B cell (primary cell): ENCODE measurements at regions not wholly inside any gene's neighbourhood (a gene's known extent, or its start where the extent isn't known, plus 50 kb on each side); places are given as distances from the start of the nearest gene placed in this dataset.

Experiments used
- ATAC-seq: fragments of 200-7000 bp; cut with Tn5 transposase; one replicate; pipeline ENCODE4 v1.10.0; 2021; ENCODE audit warnings: low read depth, mild to moderate bottlenecking, moderate number of reproducible peaks, moderate library complexity
- CTCF ChIA-PET: fragments of 350-600 bp; sonication (Branson Sonifier 250); formaldehyde crosslinking; loops from one replicate; lab custom pipeline; 2021; ENCODE audit warnings: antibody characterized with exemption, inconsistent platforms; lab: Charles Lee
- POLR2A ChIA-PET: fragments of 350-600 bp; sonication (Branson Sonifier 250); formaldehyde crosslinking; loops from one replicate; lab custom pipeline; 2021; ENCODE audit warnings: antibody characterized with exemption; lab: Charles Lee
- DNase-seq: peaks from one replicate; pipeline ENCODE4 v3.0.0; 2013
- H2AFZ ChIP-seq: 2 replicates; pipeline ENCODE4 v1.6.1; 2012; ENCODE audit warnings: mild to moderate bottlenecking, low read depth, low read length; ENCODE audit not compliant: insufficient read depth, poor library complexity, severe bottlenecking
- H3K27ac ChIP-seq, 2 donors: 1 replicate in 1 of 2; 2 replicates in 1 of 2; pipeline ENCODE4 v1.5.1; 2012 to 2013; ENCODE audit warnings: low read length in 2 of 2, mild to moderate bottlenecking in 2 of 2, moderate library complexity in 1 of 2
- H3K27me3 ChIP-seq, 4 experiments: fragments of 200-600 bp in 1 of 4; sonication (generic) in 1 of 4; replicated peaks in 1 of 4; 1 replicate in 2 of 4; 2 replicates in 2 of 4; pipeline versions ENCODE4 v1.6.1 to v1.7.0; 2013 to 2016; ENCODE audit warnings: low read length in 3 of 4, mild to moderate bottlenecking in 2 of 4, mixed read lengths in 1 of 4, moderate library complexity in 1 of 4; ENCODE audit not compliant: insufficient read depth in 4 of 4, control insufficient read depth in 3 of 4; ENCODE audit errors: control extremely low read depth in 1 of 4
- H3K36me3 ChIP-seq, 2 experiments: replicated peaks in 1 of 2; 1 replicate in 1 of 2; 2 replicates in 1 of 2; pipeline versions ENCODE4 v1.6.1 to v1.7.1; 2013; ENCODE audit warnings: low read length in 1 of 2; ENCODE audit not compliant: insufficient read depth in 2 of 2, control insufficient read depth in 1 of 2; ENCODE audit errors: control extremely low read depth in 1 of 2, extremely low read depth in 1 of 2
- H3K4me1 ChIP-seq, 2 donors: fragments of 200-600 bp in 1 of 2; sonication (generic) in 1 of 2; 1 replicate in 1 of 2; 2 replicates in 1 of 2; pipeline versions ENCODE4 v1.5.1 to v1.6.1; 2013 to 2017; ENCODE audit warnings: low read length in 2 of 2; ENCODE audit not compliant: control insufficient read depth in 2 of 2, insufficient read depth in 2 of 2
- H3K4me2 ChIP-seq: replicated peaks from 2 replicates; pipeline ENCODE3; 2012; ENCODE audit warnings: mild to moderate bottlenecking, low read depth, low read length; ENCODE audit not compliant: poor library complexity, severe bottlenecking
- H3K4me3 ChIP-seq, 5 experiments: fragments of 200-600 bp in 1 of 5; sonication (generic) in 1 of 5; 1 replicate in 3 of 5; 2 replicates in 2 of 5; pipeline versions ENCODE4 v1.5.1 to v1.7.0; 2011 to 2016; ENCODE audit warnings: low read length in 4 of 5, mild to moderate bottlenecking in 4 of 5, low read depth in 2 of 5, control low read depth in 1 of 5, moderate library complexity in 1 of 5; ENCODE audit not compliant: insufficient read depth in 1 of 5; ENCODE audit errors: control extremely low read depth in 1 of 5, extremely low read depth in 1 of 5
- H3K79me2 ChIP-seq: fragments of 200-600 bp; sonication (generic); one replicate; pipeline ENCODE4 v1.6.0; 2016; ENCODE audit warnings: low read length; ENCODE audit not compliant: control insufficient read depth, insufficient read depth
- H3K9ac ChIP-seq: fragments of 200-600 bp; sonication (generic); 2 replicates; pipeline ENCODE4 v1.6.1; 2017; ENCODE audit warnings: mild to moderate bottlenecking, low read length, moderate library complexity
- H3K9me3 ChIP-seq, 3 donors: one replicate each; pipeline versions ENCODE4 v1.6.1 to v1.7.1; 2013; ENCODE audit warnings: low read length in 2 of 3; ENCODE audit not compliant: control insufficient read depth in 2 of 3, insufficient read depth in 1 of 3; ENCODE audit errors: control extremely low read depth in 1 of 3
- H4K20me1 ChIP-seq: 2 replicates; pipeline ENCODE4 v1.6.0; 2012; ENCODE audit warnings: mild to moderate bottlenecking, low read length; ENCODE audit not compliant: insufficient read depth, control insufficient read depth, poor library complexity, severe bottlenecking
- H3K27ac Mint-ChIP-seq: one replicate; pipeline ENCODE4 v1.8.0; 2021; ENCODE audit warnings: mixed read lengths
- H3K27me3 Mint-ChIP-seq: one replicate; pipeline ENCODE4 v1.8.0; 2021; ENCODE audit warnings: mixed read lengths
- H3K4me1 Mint-ChIP-seq: one replicate; pipeline ENCODE4 v1.8.0; 2021; ENCODE audit warnings: mixed read lengths
- H3K4me3 Mint-ChIP-seq: one replicate; pipeline ENCODE4 v1.8.0; 2021; ENCODE audit warnings: mixed read lengths
- H3K9me3 Mint-ChIP-seq: one replicate; pipeline ENCODE4 v1.8.0; 2022; ENCODE audit warnings: mixed read lengths; ENCODE audit not compliant: insufficient read depth
- CTCF ChIP-seq: fragments of 200-600 bp; IDR thresholded peaks from one replicate; pipeline ENCODE4 v1.8.0; 2022; ENCODE audit warnings: antibody characterized with exemption, mild to moderate bottlenecking
- EZH2 ChIP-seq: IDR thresholded peaks from 2 replicates; pipeline ENCODE4 v1.6.1; 2012; ENCODE audit warnings: borderline replicate concordance, low read depth, mild to moderate bottlenecking, moderate library complexity, low read length; ENCODE audit not compliant: insufficient read depth, poor library complexity, severe bottlenecking
- WGBS: methylation state at CpG from one replicate; pipeline ENCODE4 v1.1.5; 2013; ENCODE audit warnings: missing lambda C conversion rate; ENCODE audit not compliant: insufficient coverage; 5-methylcytosine and 5-hydroxymethylcytosine counted together
- intact Hi-C: fragments of 100-400 bp; cut with micrococcal nuclease; formaldehyde crosslinking; loops from one replicate; pipeline ENCODE4 v1.10.0; 2022

- peaks cover 37% of the 10 kb centered on the region for H3K27me3 Mint-ChIP-seq
- Histone ChIP-seq H3K27ac (no peak overlapping the region), H3K27me3 (peaks cover 0 to 22% (median 5%) of the 10 kb centered on the region in 4 experiments), H4K20me1 (no peaks in the 10 kb centered on the region), H2AFZ (no peak overlapping the region), H3K4me1 (no peaks in the 10 kb centered on the region), H3K79me2 (no peaks in the 10 kb centered on the region), H3K36me3 (no peaks in the 10 kb centered on the region), H3K9me3 (no peaks in the 10 kb centered on the region), H3K9ac (no peak overlapping the region), H3K4me3 (no peak overlapping the region), H3K4me2 (no peak overlapping the region)
- H3K4me1 Mint-ChIP-seq, result no peaks in the 10 kb centered on the region
- DNase-seq, result no peak
- intact Hi-C loops, result no loop called here
- TF ChIP-seq EZH2, result no peak
- ChIA-PET POLR2A (no interaction called here), CTCF (no interaction called here)
- ATAC-seq, result no peak
- no CpG with 5 or more reads among the region's 3 CpGs for WGBS
- H3K9me3 Mint-ChIP-seq, result no peaks in the 10 kb centered on the region
- no peak overlapping the region for H3K27ac Mint-ChIP-seq
- H3K4me3 Mint-ChIP-seq, result no peak overlapping the region
These were observed 89.8 kb upstream of the ZC3H12C start for GRCh38 chr11:110003426-110003825.

GRCh38 chr11:110011595-110011994 lies 81.6 kb upstream of the ZC3H12C start:
- Mint-ChIP-seq H3K4me1 (no peaks in the 10 kb centered on the region), H3K4me3 (no peak overlapping the region), H3K27ac (no peak overlapping the region), H3K9me3 (peaks cover 13% of the 10 kb centered on the region), H3K27me3 (peaks cover 44% of the 10 kb centered on the region)
- Histone ChIP-seq H3K79me2 (no peaks in the 10 kb centered on the region), H3K27me3 (peaks cover 0 to 34% (median 13%) of the 10 kb centered on the region in 4 experiments), H3K9me3 (peaks cover 12 to 30% (median 16%) of the 10 kb centered on the region in 3 donors), H3K4me3 (no peak overlapping the region), H3K27ac (no peak overlapping the region), H4K20me1 (no peaks in the 10 kb centered on the region), H2AFZ (no peak overlapping the region), H3K4me2 (no peak overlapping the region), H3K4me1 (no peaks in the 10 kb centered on the region), H3K9ac (no peak overlapping the region), H3K36me3 (no peaks in the 10 kb centered on the region)
- DNase-seq (no peak), ATAC-seq (no peak)
- no peak for TF ChIP-seq CTCF
- no peak for TF ChIP-seq EZH2
- CTCF ChIA-PET, result no interaction called here
- POLR2A ChIA-PET, result no interaction called here
- no CpG with 5 or more reads among the region's 1 CpG for WGBS
- intact Hi-C loops, result no loop called here
